ENCODE measurements at regions not wholly inside any gene's neighbourhood (a gene's known extent, or its start where the extent isn't known, plus 50 kb on each side); places are given as distances from the start of the nearest gene placed in this dataset.

DNA sequence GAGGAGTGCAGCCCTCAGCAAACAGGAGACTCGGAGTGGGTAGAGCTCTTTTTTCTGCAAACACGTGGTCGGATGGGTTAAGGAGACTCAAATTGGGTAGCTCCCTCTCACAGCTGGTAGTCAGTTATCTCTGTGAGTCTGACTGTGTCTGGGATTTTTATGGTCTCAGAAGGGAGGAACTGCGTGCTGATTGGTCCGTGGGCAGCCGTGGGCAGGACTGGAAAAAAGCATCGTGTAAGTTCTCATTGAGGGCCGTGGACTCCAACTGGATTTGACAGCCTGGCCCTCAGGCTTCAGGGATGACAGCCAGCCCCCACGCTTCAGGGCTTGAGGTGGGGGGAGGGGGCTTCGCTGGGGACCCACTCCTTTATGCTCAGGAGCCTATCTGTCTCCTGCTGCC lies 463.9 kb downstream of the EPHA3 start:
- Histone ChIP-seq H3K9ac (ENCODE audit: low read length) (no peak overlapping the region), H3K4me2 (ENCODE audit: low read length) (no peak overlapping the region), H2AFZ (ENCODE audit: low read depth, low read length) (no peak overlapping the region), H4K20me1 (ENCODE audit: insufficient read depth) (no peaks in the 10 kb centered on the region), H3F3A (ENCODE audit: insufficient read depth, low read length, poor library complexity, severe bottlenecking) (no peaks in the 10 kb centered on the region), H3K27ac (ENCODE audit: low read length) (no peak overlapping the region), H3K79me2 (replicated peaks; ENCODE audit: insufficient read depth, low read length) (no peaks in the 10 kb centered on the region), H3K27me3 (ENCODE audit: insufficient read depth, low read depth, low read length) (no peaks in the 10 kb centered on the region), H3K4me3 (ENCODE audit: low read length) (no peak overlapping the region), H3K36me3 (ENCODE audit: insufficient read depth, low read length) (no peaks in the 10 kb centered on the region), H3K9me2 (ENCODE audit: insufficient read depth, low read length) (no peaks in the 10 kb centered on the region), H3K9me3 (ENCODE audit: low read length) (no peaks in the 10 kb centered on the region)
- TF ChIP-seq POLR2AphosphoS5 (IDR thresholded peaks at IDR 0.05) (no peak), EZH2 (IDR thresholded peaks at IDR 0.05; ENCODE audit: borderline replicate concordance, insufficient read depth, low read length, poor library complexity, severe bottlenecking) (no peak), SMC3 (conservative IDR thresholded peaks at IDR 0.05; ENCODE audit: poor library complexity) (no peak), MXI1 (conservative IDR thresholded peaks at IDR 0.05; ENCODE audit: poor library complexity, severe bottlenecking) (no peak), TAF1 (IDR thresholded peaks at IDR 0.05; ENCODE audit: low read depth) (no peak), EP300 (conservative IDR thresholded peaks at IDR 0.05; ENCODE audit: poor library complexity, severe bottlenecking) (no peak)
- TF ChIP-seq, protein P1, sequence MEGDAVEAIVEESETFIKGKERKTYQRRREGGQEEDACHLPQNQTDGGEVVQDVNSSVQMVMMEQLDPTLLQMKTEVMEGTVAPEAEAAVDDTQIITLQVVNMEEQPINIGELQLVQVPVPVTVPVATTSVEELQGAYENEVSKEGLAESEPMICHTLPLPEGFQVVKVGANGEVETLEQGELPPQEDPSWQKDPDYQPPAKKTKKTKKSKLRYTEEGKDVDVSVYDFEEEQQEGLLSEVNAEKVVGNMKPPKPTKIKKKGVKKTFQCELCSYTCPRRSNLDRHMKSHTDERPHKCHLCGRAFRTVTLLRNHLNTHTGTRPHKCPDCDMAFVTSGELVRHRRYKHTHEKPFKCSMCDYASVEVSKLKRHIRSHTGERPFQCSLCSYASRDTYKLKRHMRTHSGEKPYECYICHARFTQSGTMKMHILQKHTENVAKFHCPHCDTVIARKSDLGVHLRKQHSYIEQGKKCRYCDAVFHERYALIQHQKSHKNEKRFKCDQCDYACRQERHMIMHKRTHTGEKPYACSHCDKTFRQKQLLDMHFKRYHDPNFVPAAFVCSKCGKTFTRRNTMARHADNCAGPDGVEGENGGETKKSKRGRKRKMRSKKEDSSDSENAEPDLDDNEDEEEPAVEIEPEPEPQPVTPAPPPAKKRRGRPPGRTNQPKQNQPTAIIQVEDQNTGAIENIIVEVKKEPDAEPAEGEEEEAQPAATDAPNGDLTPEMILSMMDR (IDR thresholded peaks at IDR 0.05; ENCODE audit: poor library complexity, severe bottlenecking): no peak

DNA sequence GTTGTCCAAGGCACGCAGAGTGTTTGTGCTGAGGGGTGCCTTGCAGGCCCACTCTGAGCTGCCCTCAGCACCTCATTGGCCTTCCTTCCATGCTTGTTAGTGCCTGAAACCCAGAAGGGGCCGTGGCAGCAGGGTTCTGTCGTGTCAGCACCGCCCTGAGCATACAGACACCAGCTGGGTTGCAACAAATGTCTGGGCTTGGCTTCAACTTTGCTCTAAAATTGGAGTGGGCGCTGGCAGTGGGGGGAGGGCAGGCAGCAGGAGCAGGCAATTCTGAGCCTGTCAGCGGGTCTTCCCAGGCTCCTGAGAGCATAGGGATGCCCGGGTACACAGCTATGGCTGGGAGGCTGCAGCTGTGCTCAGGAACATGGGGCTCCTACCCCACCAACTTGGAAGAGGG lies 464.3 kb downstream of the EPHA3 start:
- H3K9ac ChIP-seq (ENCODE audit: low read length): no peak overlapping the region
- no peak overlapping the region for H3K4me2 ChIP-seq (ENCODE audit: low read length)
- H3K4me3 ChIP-seq (ENCODE audit: low read length): no peak overlapping the region
- H3K27ac ChIP-seq (ENCODE audit: low read length): no peak overlapping the region
- no peaks in the 10 kb centered on the region for H3K27me3 ChIP-seq (ENCODE audit: insufficient read depth, low read depth, low read length)
- H3K79me2 ChIP-seq (replicated peaks; ENCODE audit: insufficient read depth, low read length): no peaks in the 10 kb centered on the region
- no peak for TF ChIP-seq MXI1 (conservative IDR thresholded peaks at IDR 0.05; ENCODE audit: poor library complexity, severe bottlenecking)
- TF ChIP-seq TAF1 (IDR thresholded peaks at IDR 0.05; ENCODE audit: low read depth): no peak
- TF ChIP-seq, protein P2, sequence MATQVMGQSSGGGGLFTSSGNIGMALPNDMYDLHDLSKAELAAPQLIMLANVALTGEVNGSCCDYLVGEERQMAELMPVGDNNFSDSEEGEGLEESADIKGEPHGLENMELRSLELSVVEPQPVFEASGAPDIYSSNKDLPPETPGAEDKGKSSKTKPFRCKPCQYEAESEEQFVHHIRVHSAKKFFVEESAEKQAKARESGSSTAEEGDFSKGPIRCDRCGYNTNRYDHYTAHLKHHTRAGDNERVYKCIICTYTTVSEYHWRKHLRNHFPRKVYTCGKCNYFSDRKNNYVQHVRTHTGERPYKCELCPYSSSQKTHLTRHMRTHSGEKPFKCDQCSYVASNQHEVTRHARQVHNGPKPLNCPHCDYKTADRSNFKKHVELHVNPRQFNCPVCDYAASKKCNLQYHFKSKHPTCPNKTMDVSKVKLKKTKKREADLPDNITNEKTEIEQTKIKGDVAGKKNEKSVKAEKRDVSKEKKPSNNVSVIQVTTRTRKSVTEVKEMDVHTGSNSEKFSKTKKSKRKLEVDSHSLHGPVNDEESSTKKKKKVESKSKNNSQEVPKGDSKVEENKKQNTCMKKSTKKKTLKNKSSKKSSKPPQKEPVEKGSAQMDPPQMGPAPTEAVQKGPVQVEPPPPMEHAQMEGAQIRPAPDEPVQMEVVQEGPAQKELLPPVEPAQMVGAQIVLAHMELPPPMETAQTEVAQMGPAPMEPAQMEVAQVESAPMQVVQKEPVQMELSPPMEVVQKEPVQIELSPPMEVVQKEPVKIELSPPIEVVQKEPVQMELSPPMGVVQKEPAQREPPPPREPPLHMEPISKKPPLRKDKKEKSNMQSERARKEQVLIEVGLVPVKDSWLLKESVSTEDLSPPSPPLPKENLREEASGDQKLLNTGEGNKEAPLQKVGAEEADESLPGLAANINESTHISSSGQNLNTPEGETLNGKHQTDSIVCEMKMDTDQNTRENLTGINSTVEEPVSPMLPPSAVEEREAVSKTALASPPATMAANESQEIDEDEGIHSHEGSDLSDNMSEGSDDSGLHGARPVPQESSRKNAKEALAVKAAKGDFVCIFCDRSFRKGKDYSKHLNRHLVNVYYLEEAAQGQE (IDR thresholded peaks at IDR 0.05; ENCODE audit: borderline replicate concordance): no peak
- no peak for TF ChIP-seq POLR2AphosphoS5 (IDR thresholded peaks at IDR 0.05)
- TF ChIP-seq, protein P1 (IDR thresholded peaks at IDR 0.05; ENCODE audit: poor library complexity, severe bottlenecking): no peak
- no peak for TF ChIP-seq RAD21 (conservative IDR thresholded peaks at IDR 0.05)
- no peak for TF ChIP-seq EZH2 (IDR thresholded peaks at IDR 0.05; ENCODE audit: borderline replicate concordance, insufficient read depth, low read length, poor library complexity, severe bottlenecking)
- no peak for TF ChIP-seq EP300 (conservative IDR thresholded peaks at IDR 0.05; ENCODE audit: poor library complexity, severe bottlenecking)
- TF ChIP-seq SMC3 (conservative IDR thresholded peaks at IDR 0.05; ENCODE audit: poor library complexity): no peak
- H3K36me3 ChIP-seq (ENCODE audit: insufficient read depth, low read length): no peaks in the 10 kb centered on the region
- no peaks in the 10 kb centered on the region for H3K9me3 ChIP-seq (ENCODE audit: low read length)
- no peak overlapping the region for H2AFZ ChIP-seq (ENCODE audit: low read depth, low read length)
- H3K9me2 ChIP-seq (ENCODE audit: insufficient read depth, low read length): no peaks in the 10 kb centered on the region
- H4K20me1 ChIP-seq (ENCODE audit: insufficient read depth): no peaks in the 10 kb centered on the region
- H3F3A ChIP-seq (ENCODE audit: insufficient read depth, low read length, poor library complexity, severe bottlenecking): no peaks in the 10 kb centered on the region
